ENCODE measurements at regions not wholly inside any gene's neighbourhood (a gene's known extent, or its start where the extent isn't known, plus 50 kb on each side); places are given as distances from the start of the nearest gene placed in this dataset.

DNA sequence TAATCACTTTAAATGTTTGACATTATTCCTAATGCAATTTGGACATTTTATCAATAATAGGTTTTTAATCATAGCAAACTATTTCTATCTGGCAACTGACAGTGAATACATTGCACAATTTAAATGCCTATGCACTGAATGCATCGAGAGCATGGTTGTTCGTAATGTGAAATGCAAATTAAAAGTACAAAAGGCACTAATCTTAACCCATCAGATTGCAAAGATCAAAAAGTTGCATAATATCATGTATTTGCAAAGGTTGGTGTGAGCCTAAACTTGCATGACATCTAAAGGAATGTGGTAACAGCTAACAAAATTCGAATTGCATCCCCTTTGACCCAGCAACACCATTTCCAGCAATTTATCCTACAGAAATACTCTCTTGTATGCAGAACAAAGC, 469.9 kb upstream of the IRAK1BP1 start:
- no TSS peak for BruUV-seq (replicated peaks)

DNA sequence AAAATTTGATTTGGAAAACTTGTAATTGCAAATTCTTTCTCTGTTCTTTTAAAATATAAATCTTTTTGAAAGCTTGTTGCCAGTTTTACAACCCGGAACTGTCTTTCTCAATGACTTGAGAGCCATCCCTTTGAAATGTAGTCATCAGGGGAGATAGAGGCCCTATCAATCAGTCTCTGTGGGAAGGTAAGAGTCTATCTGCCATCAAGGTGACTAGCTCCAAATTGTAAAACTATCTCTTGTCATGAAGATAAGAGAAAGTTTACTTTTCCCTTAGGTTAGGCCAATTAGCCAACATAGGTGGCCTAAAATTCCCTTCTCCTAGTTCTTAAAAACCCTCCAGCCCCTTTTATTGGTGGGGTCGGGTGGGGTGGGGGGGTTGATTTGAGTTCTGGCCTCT, 469.1 kb upstream of the IRAK1BP1 start:
- intact Hi-C loops (cut with micrococcal nuclease; ENCODE audit: unreplicated experiment): no loop called here
- no peak overlapping the region for H3K4me2 ChIP-seq
- no peak overlapping the region for H3K27ac ChIP-seq
- POLR2A ChIA-PET (ENCODE audit: unreplicated experiment): no interaction called here
- H3F3A ChIP-seq (ENCODE audit: insufficient read depth, low read depth): no peaks in the 10 kb centered on the region
- H2AFZ ChIP-seq: no peak overlapping the region
- H3K79me2 ChIP-seq (ENCODE audit: low read depth): no peaks in the 10 kb centered on the region
- H3K4me3 ChIP-seq: no peak overlapping the region
- CTCF ChIA-PET: no interaction called here
- H3K27me3 ChIP-seq (ENCODE audit: insufficient read depth, low read depth): no peaks in the 10 kb centered on the region
- no peak for DNase-seq
- H4K20me1 ChIP-seq (ENCODE audit: insufficient read depth): no peaks in the 10 kb centered on the region
- TF ChIP-seq, protein P1, sequence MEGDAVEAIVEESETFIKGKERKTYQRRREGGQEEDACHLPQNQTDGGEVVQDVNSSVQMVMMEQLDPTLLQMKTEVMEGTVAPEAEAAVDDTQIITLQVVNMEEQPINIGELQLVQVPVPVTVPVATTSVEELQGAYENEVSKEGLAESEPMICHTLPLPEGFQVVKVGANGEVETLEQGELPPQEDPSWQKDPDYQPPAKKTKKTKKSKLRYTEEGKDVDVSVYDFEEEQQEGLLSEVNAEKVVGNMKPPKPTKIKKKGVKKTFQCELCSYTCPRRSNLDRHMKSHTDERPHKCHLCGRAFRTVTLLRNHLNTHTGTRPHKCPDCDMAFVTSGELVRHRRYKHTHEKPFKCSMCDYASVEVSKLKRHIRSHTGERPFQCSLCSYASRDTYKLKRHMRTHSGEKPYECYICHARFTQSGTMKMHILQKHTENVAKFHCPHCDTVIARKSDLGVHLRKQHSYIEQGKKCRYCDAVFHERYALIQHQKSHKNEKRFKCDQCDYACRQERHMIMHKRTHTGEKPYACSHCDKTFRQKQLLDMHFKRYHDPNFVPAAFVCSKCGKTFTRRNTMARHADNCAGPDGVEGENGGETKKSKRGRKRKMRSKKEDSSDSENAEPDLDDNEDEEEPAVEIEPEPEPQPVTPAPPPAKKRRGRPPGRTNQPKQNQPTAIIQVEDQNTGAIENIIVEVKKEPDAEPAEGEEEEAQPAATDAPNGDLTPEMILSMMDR (conservative IDR thresholded peaks at IDR 0.05): no peak
- TF ChIP-seq EZH2 (IDR thresholded peaks at IDR 0.05; ENCODE audit: low read depth): no peak
- H3K9me3 ChIP-seq (ENCODE audit: insufficient read depth, low read depth): no peaks in the 10 kb centered on the region
- BruUV-seq (replicated peaks): no TSS peak
- H3K4me1 ChIP-seq (replicated peaks; ENCODE audit: insufficient read depth): no peaks in the 10 kb centered on the region
- H3K36me3 ChIP-seq (ENCODE audit: low read depth): no peaks in the 10 kb centered on the region
- no peaks in the 10 kb centered on the region for H3K9me2 ChIP-seq (ENCODE audit: insufficient read depth)

More for the DNA sequence above, 469.9 kb upstream of the IRAK1BP1 start:
- DNase-seq: no peak
- intact Hi-C loops (cut with micrococcal nuclease; ENCODE audit: unreplicated experiment): no loop called here
- Histone ChIP-seq H3K79me2 (ENCODE audit: low read depth) (no peaks in the 10 kb centered on the region), H3K4me3 (no peak overlapping the region), H3K9me3 (ENCODE audit: insufficient read depth, low read depth) (no peaks in the 10 kb centered on the region), H3K4me1 (replicated peaks; ENCODE audit: insufficient read depth) (no peaks in the 10 kb centered on the region), H2AFZ (no peak overlapping the region), H3K27me3 (ENCODE audit: insufficient read depth, low read depth) (no peaks in the 10 kb centered on the region), H3F3A (ENCODE audit: insufficient read depth, low read depth) (no peaks in the 10 kb centered on the region), H3K36me3 (ENCODE audit: low read depth) (no peaks in the 10 kb centered on the region), H3K4me2 (no peak overlapping the region), H4K20me1 (ENCODE audit: insufficient read depth) (no peaks in the 10 kb centered on the region), H3K9me2 (ENCODE audit: insufficient read depth) (no peaks in the 10 kb centered on the region), H3K27ac (no peak overlapping the region)
- ChIA-PET CTCF (no interaction called here), POLR2A (ENCODE audit: unreplicated experiment) (no interaction called here)
- TF ChIP-seq, protein P1 (conservative IDR thresholded peaks at IDR 0.05): no peak
- no peak for TF ChIP-seq EZH2 (IDR thresholded peaks at IDR 0.05; ENCODE audit: low read depth)

DNA sequence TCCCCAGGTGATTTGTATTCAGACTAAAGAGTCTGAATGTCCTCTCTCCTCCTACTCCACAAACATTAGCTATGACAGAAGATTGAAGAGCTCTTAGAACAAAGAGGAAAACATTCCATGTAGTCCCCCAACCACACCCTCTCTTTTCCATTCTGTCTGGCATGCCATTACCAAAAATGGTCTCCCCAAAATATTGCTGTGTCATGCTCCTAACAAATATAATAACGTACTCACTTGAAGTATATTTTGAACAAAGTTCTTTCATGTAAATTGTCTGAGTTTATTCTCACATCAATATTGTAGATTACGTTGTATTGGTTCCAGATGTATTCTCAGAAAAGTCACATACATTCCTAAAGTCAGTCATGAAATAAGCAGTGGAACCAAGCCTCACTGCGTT, 467.3 kb upstream of the IRAK1BP1 start:
- Histone ChIP-seq H3K36me3 (ENCODE audit: low read depth) (no peaks in the 10 kb centered on the region), H3K9me3 (ENCODE audit: insufficient read depth, low read depth) (no peaks in the 10 kb centered on the region), H3K4me3 (no peak overlapping the region), H4K20me1 (ENCODE audit: insufficient read depth) (no peaks in the 10 kb centered on the region), H3F3A (ENCODE audit: insufficient read depth, low read depth) (no peaks in the 10 kb centered on the region), H2AFZ (no peak overlapping the region), H3K79me2 (ENCODE audit: low read depth) (no peaks in the 10 kb centered on the region), H3K9me2 (ENCODE audit: insufficient read depth) (no peaks in the 10 kb centered on the region), H3K27ac (no peak overlapping the region), H3K27me3 (ENCODE audit: insufficient read depth, low read depth) (no peaks in the 10 kb centered on the region), H3K4me1 (replicated peaks; ENCODE audit: insufficient read depth) (no peaks in the 10 kb centered on the region), H3K4me2 (no peak overlapping the region)
- ChIA-PET CTCF (no interaction called here), POLR2A (ENCODE audit: unreplicated experiment) (no interaction called here)
- intact Hi-C loops (cut with micrococcal nuclease; ENCODE audit: unreplicated experiment): no loop called here
- no peak for DNase-seq
- no peak for TF ChIP-seq EZH2 (IDR thresholded peaks at IDR 0.05; ENCODE audit: low read depth)
- TF ChIP-seq, protein P1 (conservative IDR thresholded peaks at IDR 0.05): no peak
- no TSS peak for BruUV-seq (replicated peaks)

Measured in PC-9 (cell line).